Smooth muscle cell (in vitro differentiated cells): ENCODE measurements at regions not wholly inside any gene's neighbourhood (a gene's known extent, or its start where the extent isn't known, plus 50 kb on each side); places are given as distances from the start of the nearest gene placed in this dataset.

Source experiments
- DNase-seq: peaks from one replicate; lab custom pipeline; 2025; ENCODE audit not compliant: unreplicated experiment; lab: John Stamatoyannopoulos, UW
- H2AFZ ChIP-seq: fragments of 200-600 bp; sonication (generic); 2 replicates; pipeline ENCODE4 v1.6.0; 2016; ENCODE audit warnings: antibody characterized with exemption, low read depth, mild to moderate bottlenecking
- H3F3A ChIP-seq: fragments of 200-600 bp; sonication (generic); 2 replicates; pipeline ENCODE4 v1.6.0; 2017; ENCODE audit warnings: antibody characterized with exemption, low read depth
- H3K27ac ChIP-seq: fragments of 200-600 bp; sonication (generic); 2 replicates; pipeline ENCODE4 v1.5.1; 2016; ENCODE audit warnings: low read depth, mild to moderate bottlenecking
- H3K27me3 ChIP-seq: fragments of 200-600 bp; sonication (generic); 2 replicates; pipeline ENCODE4 v1.6.1; 2016; ENCODE audit warnings: low read depth, mild to moderate bottlenecking
- H3K36me3 ChIP-seq: fragments of 200-600 bp; sonication (generic); 2 replicates; pipeline ENCODE4 v1.5.1; 2016; ENCODE audit warnings: low read depth
- H3K4me1 ChIP-seq: fragments of 200-600 bp; sonication (generic); 2 replicates; pipeline ENCODE4 v1.5.1; 2016; ENCODE audit warnings: low read depth
- H3K4me2 ChIP-seq: fragments of 200-600 bp; sonication (generic); 2 replicates; pipeline ENCODE4 v1.6.0; 2016; ENCODE audit warnings: mild to moderate bottlenecking
- H3K4me3 ChIP-seq: fragments of 200-600 bp; sonication (generic); 2 replicates; pipeline ENCODE4 v1.5.1; 2016; ENCODE audit warnings: mild to moderate bottlenecking
- H3K79me2 ChIP-seq: fragments of 200-600 bp; sonication (generic); 2 replicates; pipeline ENCODE4 v1.6.0; 2016; ENCODE audit warnings: low read depth, mild to moderate bottlenecking
- H3K9ac ChIP-seq: fragments of 200-600 bp; sonication (generic); 2 replicates; pipeline ENCODE4 v1.6.0; 2016; ENCODE audit warnings: low read depth
- H3K9me3 ChIP-seq: fragments of 200-600 bp; sonication (generic); replicated peaks from 2 replicates; pipeline ENCODE4 v1.5.1; 2016; ENCODE audit warnings: low read depth
- H4K20me1 ChIP-seq: fragments of 200-600 bp; sonication (generic); 2 replicates; pipeline ENCODE4 v1.6.0; 2016; ENCODE audit warnings: low read depth
- CTCF ChIP-seq: fragments of 200-600 bp; sonication (generic); IDR thresholded peaks from 2 replicates; pipeline ENCODE4 v1.5.1; 2017; ENCODE audit warnings: borderline replicate concordance, mild to moderate bottlenecking, antibody characterized with exemption; ENCODE audit not compliant: insufficient read depth, poor library complexity, severe bottlenecking
- WGBS: methylation state at CpG from one replicate; pipeline ENCODE4 v1.1.7; 2016; ENCODE audit warnings: low lambda C conversion rate; 5-methylcytosine and 5-hydroxymethylcytosine counted together

DNA sequence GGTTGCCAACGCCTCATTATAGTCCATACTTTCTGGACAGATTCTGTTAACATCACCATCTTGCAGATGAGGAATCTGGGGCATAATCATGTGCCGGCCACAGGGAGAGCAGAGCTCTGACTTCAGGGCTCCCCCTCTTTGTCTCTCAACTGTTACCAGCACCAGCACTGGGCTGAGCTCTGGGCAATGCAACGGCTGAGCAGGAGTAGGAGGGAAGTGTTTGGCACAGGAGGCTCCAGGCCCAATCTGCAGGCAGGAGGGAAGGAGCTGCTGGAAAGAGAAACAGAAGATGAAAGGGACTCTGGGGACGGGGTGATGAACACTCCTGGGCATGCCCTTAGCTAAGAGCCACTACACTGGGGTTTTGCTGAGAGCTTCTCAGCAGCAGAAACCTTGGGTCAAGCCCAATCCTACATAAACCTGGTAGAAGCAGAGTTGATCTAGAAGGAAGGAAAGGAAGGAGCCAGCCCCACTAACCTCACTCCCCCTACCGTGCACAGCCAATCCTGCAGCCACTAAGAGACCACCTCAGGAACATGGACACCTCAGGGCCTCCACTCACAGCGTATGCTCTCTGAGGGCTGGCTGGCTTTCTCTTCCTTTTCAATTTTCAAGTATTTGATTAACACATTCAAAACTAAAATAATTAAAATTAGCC lies 73.1 kb upstream of the SPATA12 start:
- Histone ChIP-seq H3K9me3 (no peaks in the 10 kb centered on the region), H2AFZ (no peak overlapping the region), H3K27me3 (no peaks in the 10 kb centered on the region), H3K4me1 (peaks cover 5% of the 10 kb centered on the region), H3K36me3 (no peaks in the 10 kb centered on the region), H3K4me3 (no peak overlapping the region), H3K9ac (no peak overlapping the region), H3F3A (peaks cover 24% of the 10 kb centered on the region), H3K79me2 (no peaks in the 10 kb centered on the region), H4K20me1 (no peaks in the 10 kb centered on the region), H3K4me2 (peak overlapping the region; percentile 4), H3K27ac (peak overlapping the region; percentile 74)
- TF ChIP-seq CTCF, result peak; percentile 38
- no peak for DNase-seq
- WGBS, result 48% methylated on average over 6 of the region's 6 CpGs

GRCh38 chr3:56986347-56986746 lies 74.1 kb upstream of the SPATA12 start:
- H3F3A ChIP-seq, result peaks cover 31% of the 10 kb centered on the region
- no peak for TF ChIP-seq CTCF
- no peaks in the 10 kb centered on the region for H3K9me3 ChIP-seq
- no peaks in the 10 kb centered on the region for H3K79me2 ChIP-seq
- H3K9ac ChIP-seq, result no peak overlapping the region
- H2AFZ ChIP-seq, result no peak overlapping the region
- no peaks in the 10 kb centered on the region for H3K36me3 ChIP-seq
- no peak overlapping the region for H3K4me3 ChIP-seq
- peak overlapping the region; percentile 74 for H3K27ac ChIP-seq
- peak overlapping the region; percentile 58 for H3K4me2 ChIP-seq
- H3K27me3 ChIP-seq, result no peaks in the 10 kb centered on the region
- H4K20me1 ChIP-seq, result no peaks in the 10 kb centered on the region
- H3K4me1 ChIP-seq, result peaks cover 5% of the 10 kb centered on the region
- DNase-seq, result no peak
- WGBS, result 67% methylated on average over 5 of the region's 5 CpGs

GRCh38 chr3:56985878-56986277 lies 74.6 kb upstream of the SPATA12 start:
- peak overlapping the region; percentile 74 for H3K27ac ChIP-seq
- H3F3A ChIP-seq, result peaks cover 31% of the 10 kb centered on the region
- H3K79me2 ChIP-seq, result no peaks in the 10 kb centered on the region
- no peak overlapping the region for H2AFZ ChIP-seq
- peak; percentile 23 for TF ChIP-seq CTCF
- DNase-seq, result no peak
- peak overlapping the region; percentile 58 for H3K4me2 ChIP-seq
- H3K36me3 ChIP-seq, result no peaks in the 10 kb centered on the region
- H3K27me3 ChIP-seq, result no peaks in the 10 kb centered on the region
- no peaks in the 10 kb centered on the region for H4K20me1 ChIP-seq
- H3K4me3 ChIP-seq, result no peak overlapping the region
- peaks cover 5% of the 10 kb centered on the region for H3K4me1 ChIP-seq
- no peaks in the 10 kb centered on the region for H3K9me3 ChIP-seq
- 42% methylated on average over 2 of the region's 2 CpGs for WGBS
- no peak overlapping the region for H3K9ac ChIP-seq

DNA sequence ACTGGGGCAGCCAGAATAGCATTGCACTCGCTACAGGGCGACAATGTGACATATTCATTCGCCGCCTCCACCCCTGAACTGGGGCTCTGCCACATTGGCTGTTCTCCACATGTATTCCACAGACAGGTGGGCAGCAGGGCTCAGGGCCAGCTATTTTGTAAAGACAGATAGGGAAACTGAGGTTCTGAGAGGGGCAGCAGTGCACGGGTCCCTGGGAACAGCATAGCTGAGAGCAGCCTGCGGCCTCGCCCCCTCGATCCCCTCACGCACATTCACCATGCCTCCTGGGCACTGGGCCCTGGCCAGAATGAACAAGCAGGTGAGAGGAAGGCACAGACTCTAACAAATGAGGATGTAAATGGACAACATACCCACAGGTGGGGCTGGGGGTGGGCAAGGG lies 75.0 kb upstream of the SPATA12 start:
- TF ChIP-seq CTCF, result no peak
- Histone ChIP-seq H3K9me3 (no peaks in the 10 kb centered on the region), H3K36me3 (no peaks in the 10 kb centered on the region), H4K20me1 (no peaks in the 10 kb centered on the region), H3K79me2 (no peaks in the 10 kb centered on the region), H2AFZ (no peak overlapping the region), H3K4me2 (peak overlapping the region; percentile 58), H3K4me3 (no peak overlapping the region), H3F3A (peaks cover 31% of the 10 kb centered on the region), H3K9ac (no peak overlapping the region), H3K27me3 (no peaks in the 10 kb centered on the region), H3K27ac (peak overlapping the region; percentile 74), H3K4me1 (peaks cover 5% of the 10 kb centered on the region)
- DNase-seq, result no peak
- WGBS, result 91% methylated on average over 9 of the region's 9 CpGs
